ENCODE measurements at regions not wholly inside any gene's neighbourhood (a gene's known extent, or its start where the extent isn't known, plus 50 kb on each side); places are given as distances from the start of the nearest gene placed in this dataset.

DNA sequence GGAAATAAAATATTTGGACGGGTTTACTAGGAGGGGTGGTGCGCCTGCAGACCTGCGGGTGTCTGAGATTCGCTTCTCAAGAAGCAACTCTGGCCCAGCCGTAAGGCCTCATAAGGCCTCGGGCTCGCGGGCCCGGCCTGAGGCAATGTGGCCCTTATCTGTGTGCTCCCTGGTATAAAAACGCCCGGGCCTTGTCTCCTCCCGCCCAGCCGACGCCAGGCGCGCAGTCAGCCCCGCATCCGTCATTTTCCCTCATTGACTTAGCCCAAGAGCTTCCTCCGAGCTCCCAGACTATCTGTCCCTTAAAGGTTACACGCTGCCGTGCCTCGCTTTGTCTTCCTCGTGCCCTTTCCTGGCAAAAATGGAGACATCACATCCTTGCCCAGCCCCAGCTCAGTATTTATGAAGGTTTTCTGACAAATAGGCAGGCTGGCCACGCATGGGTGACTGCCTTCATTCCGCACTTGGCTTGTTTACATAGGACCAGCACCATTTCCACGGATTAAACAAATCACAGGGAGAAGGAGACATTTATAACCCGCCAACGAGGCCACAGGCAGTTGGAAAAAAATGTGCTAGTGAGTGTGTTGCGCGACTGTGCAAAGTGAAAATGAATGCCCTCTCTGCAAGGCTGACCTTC, 74.5 kb upstream of the TBCA start:
- TF ChIP-seq, protein P1, sequence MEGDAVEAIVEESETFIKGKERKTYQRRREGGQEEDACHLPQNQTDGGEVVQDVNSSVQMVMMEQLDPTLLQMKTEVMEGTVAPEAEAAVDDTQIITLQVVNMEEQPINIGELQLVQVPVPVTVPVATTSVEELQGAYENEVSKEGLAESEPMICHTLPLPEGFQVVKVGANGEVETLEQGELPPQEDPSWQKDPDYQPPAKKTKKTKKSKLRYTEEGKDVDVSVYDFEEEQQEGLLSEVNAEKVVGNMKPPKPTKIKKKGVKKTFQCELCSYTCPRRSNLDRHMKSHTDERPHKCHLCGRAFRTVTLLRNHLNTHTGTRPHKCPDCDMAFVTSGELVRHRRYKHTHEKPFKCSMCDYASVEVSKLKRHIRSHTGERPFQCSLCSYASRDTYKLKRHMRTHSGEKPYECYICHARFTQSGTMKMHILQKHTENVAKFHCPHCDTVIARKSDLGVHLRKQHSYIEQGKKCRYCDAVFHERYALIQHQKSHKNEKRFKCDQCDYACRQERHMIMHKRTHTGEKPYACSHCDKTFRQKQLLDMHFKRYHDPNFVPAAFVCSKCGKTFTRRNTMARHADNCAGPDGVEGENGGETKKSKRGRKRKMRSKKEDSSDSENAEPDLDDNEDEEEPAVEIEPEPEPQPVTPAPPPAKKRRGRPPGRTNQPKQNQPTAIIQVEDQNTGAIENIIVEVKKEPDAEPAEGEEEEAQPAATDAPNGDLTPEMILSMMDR (optimal IDR thresholded peaks at IDR 0.05 in 1 of 3, IDR thresholded peaks at IDR 0.05 in 1 of 3, conservative IDR thresholded peaks at IDR 0.05 in 1 of 3; ENCODE audit: extremely low read depth in 1 of 3, insufficient read depth in 2 of 3, low read length in 3 of 3): no peak
- no peak for TF ChIP-seq EZH2 (IDR thresholded peaks at IDR 0.05; ENCODE audit: low read length)

All from keratinocyte (primary cell).